ENCODE measurements at regions not wholly inside any gene's neighbourhood (a gene's known extent, or its start where the extent isn't known, plus 50 kb on each side); places are given as distances from the start of the nearest gene placed in this dataset.

GRCh38 chr3:31161889-31162288 is 267.4 kb upstream of the GADL1 start:
- TF ChIP-seq CTCF (IDR thresholded peaks at IDR 0.05) (no peak), POLR2AphosphoS5 (IDR thresholded peaks at IDR 0.05) (no peak), POLR2A (IDR thresholded peaks at IDR 0.05) (no peak), EP300 (IDR thresholded peaks at IDR 0.05) (no peak)
